ENCODE measurements at regions not wholly inside any gene's neighbourhood (a gene's known extent, or its start where the extent isn't known, plus 50 kb on each side); places are given as distances from the start of the nearest gene placed in this dataset.

DNA sequence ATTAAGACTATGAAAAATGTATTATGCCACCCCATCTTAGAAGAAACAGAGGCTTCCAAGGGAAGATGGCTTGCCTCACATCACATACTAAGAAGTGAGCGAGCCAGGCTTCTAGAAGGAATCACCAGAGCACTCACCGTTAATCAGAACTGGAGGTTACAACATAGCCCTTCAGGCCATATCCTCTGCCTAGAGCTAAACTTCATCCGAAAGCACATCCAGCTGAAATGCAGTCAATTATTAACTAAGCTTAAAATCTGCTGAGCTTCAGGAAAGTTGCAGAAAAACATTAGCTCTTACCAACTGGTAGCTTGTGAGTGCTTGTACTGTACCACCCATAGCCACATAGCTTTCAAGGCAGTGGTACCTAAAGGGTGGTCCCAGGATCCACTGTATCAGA is 483.2 kb downstream of the TBL1XR1 start:
- no peak for DNase-seq (ENCODE audit: low read depth)

GRCh38 chr3:176712191-176712590 is 485.1 kb downstream of the TBL1XR1 start:
- no peak for DNase-seq (ENCODE audit: low read depth)

GRCh38 chr3:176699288-176699687 is 498.0 kb downstream of the TBL1XR1 start:
- DNase-seq (ENCODE audit: low read depth): no peak

DNA sequence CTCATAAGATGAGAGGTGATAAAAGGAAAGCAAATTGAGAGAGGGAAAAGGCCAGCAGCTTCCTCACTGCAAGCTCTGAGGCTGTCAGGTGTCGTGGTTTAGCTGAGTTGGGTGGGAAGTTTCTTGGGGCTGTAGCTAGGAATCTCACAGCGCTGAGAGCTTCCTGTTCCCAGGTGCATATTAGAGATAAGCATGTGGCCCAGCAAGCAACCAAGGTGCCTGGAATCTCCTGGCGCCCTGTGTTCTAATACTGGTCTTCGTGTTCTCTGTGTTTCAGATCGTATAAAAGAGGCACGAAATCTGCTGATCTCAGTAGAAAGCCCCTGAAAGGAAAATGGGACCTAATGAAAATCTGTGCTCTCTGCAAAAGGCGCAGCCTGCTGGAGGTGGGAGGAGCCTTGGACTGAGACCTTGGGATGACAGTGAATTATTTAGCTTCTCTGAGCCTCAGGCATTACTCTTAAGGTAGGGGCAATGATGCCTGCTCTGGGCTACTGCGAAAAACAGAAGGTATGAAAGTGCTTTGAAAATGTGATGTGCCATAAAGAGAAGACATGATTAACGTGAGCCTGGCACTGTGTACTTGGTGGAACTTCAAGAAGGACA is 499.9 kb downstream of the TBL1XR1 start:
- DNase-seq (ENCODE audit: low read depth): no peak

GRCh38 chr3:176696816-176697215 is 500.5 kb downstream of the TBL1XR1 start:
- DNase-seq (ENCODE audit: low read depth): no peak

DNA sequence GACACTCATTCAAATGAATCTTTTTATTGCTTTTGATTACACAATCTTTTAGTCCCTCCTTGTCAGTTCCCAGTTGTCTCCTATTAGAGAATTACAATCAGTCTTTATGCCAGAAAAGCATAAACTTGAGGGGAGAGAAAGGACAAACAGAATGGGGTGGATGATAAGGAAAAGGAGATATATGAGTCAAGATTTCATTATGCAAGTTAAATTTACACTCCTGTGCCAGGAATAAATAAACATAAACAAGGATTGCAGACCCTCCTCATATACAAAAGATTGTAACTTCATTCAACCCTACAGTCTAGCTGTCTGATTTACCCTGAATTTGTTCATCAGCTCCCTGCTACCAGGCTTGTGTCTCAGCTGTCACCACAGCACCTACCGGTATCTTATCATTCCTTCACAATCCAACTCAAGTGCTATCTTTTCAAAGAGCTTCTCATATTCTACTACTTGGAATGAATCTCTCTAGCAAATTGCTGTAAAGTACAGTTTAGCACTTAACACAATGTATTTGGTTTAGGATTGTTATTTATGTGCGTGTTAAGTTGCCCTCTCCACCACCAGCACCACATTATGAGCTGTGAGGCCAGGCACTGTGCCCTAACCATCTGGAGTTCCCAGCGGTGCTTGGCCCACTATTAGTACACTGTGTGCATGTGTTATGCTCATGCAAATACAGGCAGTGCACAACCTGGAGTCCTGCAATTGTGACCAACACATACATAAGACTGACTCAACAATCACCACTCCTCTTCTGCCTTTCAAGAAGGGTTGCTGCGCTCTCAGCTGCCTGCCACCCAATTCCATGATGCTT is 504.1 kb downstream of the TBL1XR1 start:
- no peak for DNase-seq (ENCODE audit: low read depth)

GRCh38 chr3:176692199-176692965 is 504.9 kb downstream of the TBL1XR1 start:
- no peak for DNase-seq (ENCODE audit: low read depth)

DNA sequence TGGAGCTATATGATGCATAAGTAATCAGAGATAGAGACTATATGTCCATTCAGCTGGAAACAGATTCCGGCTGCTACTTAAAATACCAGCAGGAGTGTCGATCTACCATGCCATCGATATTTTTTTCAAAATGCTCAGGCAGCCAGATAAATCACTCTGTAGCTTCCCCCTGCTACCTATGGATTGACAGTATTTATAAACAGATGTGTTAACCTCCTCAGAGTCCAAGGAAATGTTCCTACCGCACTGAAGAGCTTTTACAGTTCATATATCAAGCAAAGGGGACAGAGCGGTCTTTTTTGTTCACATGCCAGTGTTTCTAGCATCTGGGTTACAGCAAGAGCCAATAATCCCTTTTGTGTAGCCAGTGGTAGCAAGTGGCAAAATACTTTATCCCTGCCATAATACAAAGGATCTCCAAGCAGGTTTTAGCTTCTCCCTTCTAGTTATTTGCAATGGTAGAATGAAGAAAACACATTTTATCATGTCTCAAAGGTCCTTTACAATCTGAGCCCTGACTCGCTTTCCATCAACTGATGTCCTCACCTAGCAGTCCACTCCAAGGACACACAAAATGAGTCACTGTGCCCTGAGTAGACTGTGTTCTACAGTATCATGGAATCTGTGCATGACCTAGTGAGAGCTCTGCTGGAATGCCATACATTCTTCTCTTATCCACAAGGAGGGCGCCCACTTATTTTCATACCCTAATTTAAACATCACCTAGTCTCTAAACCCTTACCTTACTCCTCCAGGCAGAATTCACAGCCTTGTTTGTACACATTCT is 507.0 kb downstream of the TBL1XR1 start:
- DNase-seq (ENCODE audit: low read depth): no peak

GRCh38 chr3:176687754-176688153 is 509.5 kb downstream of the TBL1XR1 start:
- no peak for DNase-seq (ENCODE audit: low read depth)

DNA sequence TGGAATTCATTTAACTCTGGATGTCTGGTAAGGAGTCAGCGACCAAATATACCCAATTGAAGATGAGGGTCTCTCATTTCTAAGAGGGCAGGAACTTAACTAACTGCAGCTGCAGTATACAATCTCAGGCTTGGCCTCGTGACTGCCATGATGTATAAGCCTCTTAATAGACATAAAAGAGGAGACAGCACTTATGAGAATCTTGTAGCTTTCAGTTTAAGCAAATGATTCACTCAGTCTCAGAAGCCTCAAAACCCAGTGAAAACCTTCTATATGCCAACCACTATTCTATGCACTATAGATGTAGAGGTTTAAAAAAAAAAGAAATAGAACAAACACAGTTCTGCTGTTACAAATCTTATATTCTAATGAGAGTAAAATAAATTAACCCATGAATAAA is 513.9 kb downstream of the TBL1XR1 start:
- no peak for DNase-seq (ENCODE audit: low read depth)

GRCh38 chr3:176663837-176664831 is 533.1 kb downstream of the TBL1XR1 start:
- no peak for DNase-seq (ENCODE audit: low read depth)

GRCh38 chr3:176663387-176663786 is 533.9 kb downstream of the TBL1XR1 start:
- DNase-seq (ENCODE audit: low read depth): no peak

DNA sequence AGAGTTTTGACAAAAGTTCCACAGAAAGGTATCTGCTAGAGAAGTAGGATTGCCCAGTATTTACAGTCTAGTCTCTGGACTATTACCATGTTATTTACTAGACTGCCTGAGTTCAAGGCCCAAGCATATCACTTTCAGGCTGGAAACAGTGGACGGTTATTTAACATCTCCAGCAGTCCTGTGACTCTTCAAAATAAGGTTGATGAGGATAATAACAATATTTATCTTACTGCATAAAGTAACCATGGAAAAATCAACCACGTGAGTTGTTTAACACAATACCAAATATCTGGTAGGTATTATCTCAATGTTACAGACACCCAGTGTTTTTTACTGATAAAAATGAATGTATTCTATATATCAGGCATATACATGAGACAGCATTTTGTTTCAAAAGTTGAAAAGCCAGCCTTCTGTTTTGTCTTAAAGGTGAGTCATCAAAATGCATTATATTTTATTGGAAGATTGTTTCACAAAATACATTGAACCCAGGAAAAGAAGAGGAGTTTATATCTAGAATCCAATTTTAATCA is 535.8 kb downstream of the TBL1XR1 start:
- DNase-seq (ENCODE audit: low read depth): no peak

GRCh38 chr3:176655404-176656094 is 541.7 kb downstream of the TBL1XR1 start:
- no peak for DNase-seq (ENCODE audit: low read depth)

GRCh38 chr3:176651622-176652021 is 545.7 kb downstream of the TBL1XR1 start:
- no peak for DNase-seq (ENCODE audit: low read depth)

DNA sequence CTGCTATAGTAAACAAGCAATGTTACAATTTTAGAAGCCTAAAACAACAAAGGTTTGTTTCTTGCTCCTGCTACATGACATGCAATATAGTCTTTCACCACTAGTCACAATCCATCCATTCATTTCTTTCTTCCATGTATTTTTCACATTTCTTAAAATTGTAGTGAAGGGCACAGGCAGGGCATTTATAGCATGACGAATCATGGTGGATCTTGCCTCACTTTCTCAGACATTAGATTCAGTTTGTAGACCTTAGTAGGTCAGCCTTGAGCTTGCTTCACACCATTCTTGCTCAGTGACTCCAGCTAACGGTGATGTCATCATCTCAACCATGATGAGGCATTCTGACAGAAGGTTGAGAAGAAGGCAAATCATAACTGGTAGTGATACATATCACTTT is 546.8 kb downstream of the TBL1XR1 start:
- no peak for DNase-seq (ENCODE audit: low read depth)

- no peak for DNase-seq (ENCODE audit: low read depth)
Observed at GRCh38 chr3:176647987-176648386, 549.3 kb downstream of the TBL1XR1 start.

DNA sequence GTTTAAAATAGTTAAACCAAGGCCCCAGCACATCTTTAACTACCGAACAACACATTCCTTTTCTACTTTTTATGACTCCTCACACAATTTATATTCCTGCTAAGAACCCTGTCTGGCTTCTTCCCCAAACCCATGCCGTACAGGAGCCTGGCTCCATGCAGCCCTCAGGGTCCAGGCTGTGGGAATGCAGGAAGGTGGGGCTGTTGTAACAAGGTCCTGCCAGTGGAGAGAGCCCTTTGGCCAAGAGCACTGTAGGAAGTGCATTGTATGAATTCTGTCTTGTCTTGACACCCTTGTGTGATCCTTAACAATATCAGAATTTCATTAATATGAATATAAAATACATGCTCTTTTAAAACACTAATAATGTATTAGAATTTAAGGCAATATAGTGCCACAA is 563.8 kb downstream of the TBL1XR1 start:
- no peak for DNase-seq (ENCODE audit: low read depth)

DNA sequence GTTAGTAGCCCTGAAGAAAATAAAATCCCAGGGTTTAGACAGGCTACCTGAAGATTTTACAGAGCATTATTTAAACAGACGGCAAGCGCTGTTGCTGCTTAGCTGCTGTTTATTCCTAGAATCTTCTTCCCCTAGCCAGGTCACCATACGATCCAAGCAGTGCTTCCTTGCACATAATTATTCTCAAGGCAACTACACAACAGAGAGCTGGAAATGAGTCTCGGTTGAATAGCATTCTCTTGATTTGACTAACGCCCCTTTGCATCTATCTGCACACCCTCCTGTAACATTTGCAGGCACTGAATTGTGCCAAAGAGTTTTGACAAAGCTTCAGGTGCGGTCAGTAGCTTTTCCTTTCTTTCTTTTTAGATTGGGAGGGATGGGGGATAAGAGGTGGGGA is 564.4 kb downstream of the TBL1XR1 start:
- no peak for DNase-seq (ENCODE audit: low read depth)

GRCh38 chr3:176631165-176631564 is 566.1 kb downstream of the TBL1XR1 start:
- no peak for DNase-seq (ENCODE audit: low read depth)
